GM12865 (cell line): ENCODE measurements at regions not wholly inside any gene's neighbourhood (a gene's known extent, or its start where the extent isn't known, plus 50 kb on each side); places are given as distances from the start of the nearest gene placed in this dataset.

Source experiments
- DNase-seq: peaks from one replicate; pipeline ENCODE4 v3.0.0; 2010; ENCODE audit warnings: low read depth
- H3K4me3 ChIP-seq: 2 replicates; pipeline ENCODE4 v1.5.1; 2011; ENCODE audit warnings: mild to moderate bottlenecking, low read depth, low read length, control low read depth
- CTCF ChIP-seq: IDR thresholded peaks from 2 replicates; pipeline ENCODE4 v1.5.1; 2011; ENCODE audit warnings: low read length, control low read depth, low read depth, inconsistent platforms; ENCODE audit not compliant: insufficient read depth; ENCODE audit errors: missing control alignments

DNA sequence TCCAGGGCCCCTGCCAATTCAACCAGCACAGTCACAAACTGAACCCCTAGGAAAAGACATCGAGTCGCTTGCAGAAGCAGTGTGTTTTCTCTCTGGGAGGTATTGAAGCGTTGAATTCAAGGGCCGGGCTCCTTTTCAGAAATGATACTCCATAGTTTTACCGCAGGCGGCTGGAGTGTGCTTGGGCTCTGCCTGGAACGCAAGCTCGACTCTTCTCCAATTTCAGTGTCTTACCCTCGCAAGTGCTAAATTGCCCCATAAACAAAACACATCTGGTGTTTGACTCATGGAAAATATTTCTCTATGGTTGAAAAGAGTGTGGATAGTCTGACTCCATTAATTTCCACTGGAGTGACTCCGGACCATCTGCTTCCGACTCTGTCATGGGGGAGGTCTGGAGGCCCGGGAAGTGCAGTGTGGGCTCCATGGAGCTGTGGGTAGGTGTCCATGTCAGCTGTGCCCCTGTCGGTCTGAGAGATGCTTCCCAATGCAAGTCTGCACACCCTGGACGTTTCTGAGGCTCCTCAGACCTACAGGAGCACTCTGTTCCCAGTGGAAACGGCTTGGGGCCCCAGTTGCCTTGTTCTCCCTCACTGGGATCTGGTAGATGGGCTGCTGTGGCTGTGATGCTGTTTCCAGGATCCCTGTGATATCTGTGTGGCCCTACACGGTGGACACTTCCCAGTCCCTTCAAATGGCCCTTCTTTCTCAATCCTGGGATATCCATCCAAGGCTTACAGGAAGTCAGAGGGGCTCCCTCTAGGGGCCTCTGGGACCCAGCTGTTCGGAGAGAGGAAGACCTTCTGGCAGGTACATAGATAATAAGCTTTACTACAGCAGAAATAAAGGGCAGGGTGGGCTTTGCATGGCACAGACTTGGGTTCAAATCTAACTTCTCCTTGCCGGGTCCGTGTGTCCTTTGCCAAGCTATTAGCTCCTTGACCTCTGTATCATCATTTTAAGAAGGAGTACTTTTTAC is 119.8 kb upstream of the CDH13 start:
- H3K4me3 ChIP-seq = no peak overlapping the region
- no peak for TF ChIP-seq CTCF
- DNase-seq = no peak

GRCh38 chr16:82504836-82505235 is 121.9 kb upstream of the CDH13 start:
- no peak overlapping the region for H3K4me3 ChIP-seq
- no peak for TF ChIP-seq CTCF
- DNase-seq = no peak

- no peak for TF ChIP-seq CTCF
- no peak for DNase-seq
- no peak overlapping the region for H3K4me3 ChIP-seq
Observed at GRCh38 chr16:82499302-82499701, 127.5 kb upstream of the CDH13 start.

- no peak overlapping the region for H3K4me3 ChIP-seq
- no peak for TF ChIP-seq CTCF
- no peak for DNase-seq
Observed at GRCh38 chr16:82497139-82497538, 129.6 kb upstream of the CDH13 start.

DNA sequence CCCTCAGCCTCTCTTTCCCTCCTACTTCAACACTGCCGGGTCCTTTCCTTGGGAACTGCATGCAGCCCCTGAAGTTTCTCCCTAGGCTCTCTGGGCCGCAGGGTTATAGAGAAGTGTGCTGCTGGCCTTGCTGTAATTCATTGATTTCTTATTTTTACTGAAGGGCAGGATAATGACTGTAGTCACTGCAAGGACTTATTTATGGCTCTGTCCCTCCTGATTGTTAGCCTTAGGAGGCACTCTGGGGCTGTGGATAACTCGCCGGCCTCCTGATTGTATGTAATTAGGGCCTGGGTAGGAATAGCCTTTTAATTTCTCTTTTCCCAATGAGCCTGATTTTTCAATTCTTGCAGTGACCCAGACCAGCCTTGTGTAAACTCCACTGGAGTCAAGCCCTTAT is 138.3 kb upstream of the CDH13 start:
- no peak for TF ChIP-seq CTCF
- H3K4me3 ChIP-seq = no peak overlapping the region
- DNase-seq = no peak

GRCh38 chr16:82481455-82481854 is 145.3 kb upstream of the CDH13 start:
- no peak for TF ChIP-seq CTCF
- H3K4me3 ChIP-seq = no peak overlapping the region
- no peak for DNase-seq
